GM19468 (cell line): ENCODE measurements at regions not wholly inside any gene's neighbourhood (a gene's known extent, or its start where the extent isn't known, plus 50 kb on each side); places are given as distances from the start of the nearest gene placed in this dataset.
"Not testable (repeated sequence)": the region's sequence is repeated elsewhere in the genome, so short reads cannot be mapped to it uniquely, and the experiment has no call there.

ENCODE experiments used
- ATAC-seq: cut with Tn5 transposase; IDR thresholded peaks from one replicate; pipeline ENCODE4 v1.9.1; 2021; ENCODE audit warnings: mild to moderate bottlenecking, moderate library complexity, moderate number of reproducible peaks; ENCODE audit not compliant: unreplicated experiment; ENCODE audit errors: extremely low read depth

- no peak for ATAC-seq
Measured at GRCh38 chr7:84941936-84942335, 244.9 kb downstream of the SEMA3D start.

DNA sequence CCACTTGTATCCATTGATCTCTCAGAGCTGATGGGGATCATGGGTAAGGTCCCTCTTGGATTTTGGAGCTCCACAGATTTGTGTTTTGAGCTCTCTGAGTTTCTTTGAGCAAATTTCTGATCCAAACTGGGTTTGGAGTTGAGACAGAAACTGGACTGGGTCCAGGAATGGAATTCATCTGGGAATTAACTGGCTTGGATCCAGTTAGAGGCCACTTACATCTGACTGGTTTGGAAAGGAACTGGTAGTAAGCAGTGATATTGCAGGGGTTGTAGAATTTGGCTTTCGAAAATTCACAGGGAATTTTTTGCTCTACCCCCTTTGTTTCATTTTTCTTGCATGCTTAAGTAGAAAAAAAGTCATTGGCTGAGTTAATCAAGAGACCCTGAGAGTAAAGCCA lies 245.6 kb downstream of the SEMA3D start:
- ATAC-seq, result no peak

- ATAC-seq, result no peak
Measured at GRCh38 chr7:84939888-84940287, 247.0 kb downstream of the SEMA3D start.

DNA sequence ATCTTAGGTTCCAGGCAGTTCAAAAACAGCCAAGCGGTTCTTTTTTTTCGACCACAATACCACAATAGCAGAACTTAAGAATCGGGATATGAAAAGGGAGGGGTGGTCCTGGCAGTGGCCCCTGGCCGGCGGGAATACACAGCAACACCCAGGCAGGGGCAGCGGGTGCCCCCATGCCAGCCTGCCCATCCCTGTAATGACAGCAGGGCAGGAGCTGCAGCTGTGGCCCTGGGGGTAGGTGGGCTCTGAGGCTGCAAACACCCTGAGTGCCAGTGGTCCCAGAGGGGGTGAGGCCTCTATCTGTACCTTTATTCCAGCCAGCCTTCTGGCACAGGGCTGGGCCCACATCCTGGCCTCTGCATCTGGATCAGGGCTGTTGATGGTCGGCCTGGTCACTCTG lies 247.4 kb downstream of the SEMA3D start:
- no peak for ATAC-seq

GRCh38 chr7:84924353-84924752 lies 262.5 kb downstream of the SEMA3D start:
- no peak for ATAC-seq

GRCh38 chr7:84923348-84923747 lies 263.5 kb downstream of the SEMA3D start:
- no peak for ATAC-seq

GRCh38 chr7:84921154-84921553 lies 265.7 kb downstream of the SEMA3D start:
- ATAC-seq, result no peak

GRCh38 chr7:84916973-84917372 lies 269.9 kb downstream of the SEMA3D start:
- not testable (repeated sequence) for ATAC-seq

- ATAC-seq, result no peak
Measured at GRCh38 chr7:84916161-84916560, 270.7 kb downstream of the SEMA3D start.

- no peak for ATAC-seq
Measured at GRCh38 chr7:84914598-84914997, 272.3 kb downstream of the SEMA3D start.

GRCh38 chr7:84913731-84914130 lies 273.1 kb downstream of the SEMA3D start:
- no peak for ATAC-seq

GRCh38 chr7:84912993-84913635 lies 273.7 kb downstream of the SEMA3D start:
- no peak for ATAC-seq

- no peak for ATAC-seq
Measured at GRCh38 chr7:84912537-84912936, 274.3 kb downstream of the SEMA3D start.

GRCh38 chr7:84912018-84912417 lies 274.8 kb downstream of the SEMA3D start:
- ATAC-seq, result no peak

DNA sequence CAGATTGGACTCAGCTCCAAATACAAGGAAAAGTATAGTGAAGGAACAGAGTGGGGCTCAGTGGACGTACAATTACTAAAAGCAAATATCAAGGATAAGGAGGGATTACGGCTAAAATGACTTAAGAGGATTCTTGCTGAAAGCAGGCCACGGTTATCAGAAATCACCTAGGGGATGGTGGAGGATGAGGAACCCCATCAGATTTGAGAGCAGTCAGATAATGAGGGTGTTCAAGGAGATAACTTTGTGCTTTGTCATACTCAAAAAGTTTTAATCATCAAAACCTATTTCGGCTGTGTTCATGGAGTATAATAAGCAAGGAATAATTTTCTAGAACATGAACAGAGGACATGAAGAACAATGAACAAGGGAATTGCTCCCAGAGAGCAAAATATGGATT lies 275.8 kb downstream of the SEMA3D start:
- ATAC-seq, result no peak

DNA sequence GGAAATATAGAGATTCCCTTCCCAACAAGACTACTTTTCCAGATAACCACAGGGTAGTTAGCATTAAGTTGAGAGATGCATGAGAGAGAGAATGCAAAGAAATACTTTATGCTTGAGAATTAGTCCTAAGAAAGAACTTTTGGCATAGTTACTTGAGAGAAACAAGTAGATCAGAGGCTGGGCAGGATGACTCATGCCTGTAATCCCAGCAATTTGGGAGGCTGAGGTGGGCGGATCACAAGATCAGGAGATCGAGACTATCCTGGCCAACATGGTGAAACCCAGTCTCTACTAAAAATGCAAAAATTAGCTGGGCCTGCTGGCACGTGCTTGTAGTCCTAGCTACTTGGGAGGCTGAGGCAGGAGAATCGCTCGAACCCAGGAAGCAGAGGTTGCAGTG lies 276.5 kb downstream of the SEMA3D start:
- not testable (repeated sequence) for ATAC-seq

DNA sequence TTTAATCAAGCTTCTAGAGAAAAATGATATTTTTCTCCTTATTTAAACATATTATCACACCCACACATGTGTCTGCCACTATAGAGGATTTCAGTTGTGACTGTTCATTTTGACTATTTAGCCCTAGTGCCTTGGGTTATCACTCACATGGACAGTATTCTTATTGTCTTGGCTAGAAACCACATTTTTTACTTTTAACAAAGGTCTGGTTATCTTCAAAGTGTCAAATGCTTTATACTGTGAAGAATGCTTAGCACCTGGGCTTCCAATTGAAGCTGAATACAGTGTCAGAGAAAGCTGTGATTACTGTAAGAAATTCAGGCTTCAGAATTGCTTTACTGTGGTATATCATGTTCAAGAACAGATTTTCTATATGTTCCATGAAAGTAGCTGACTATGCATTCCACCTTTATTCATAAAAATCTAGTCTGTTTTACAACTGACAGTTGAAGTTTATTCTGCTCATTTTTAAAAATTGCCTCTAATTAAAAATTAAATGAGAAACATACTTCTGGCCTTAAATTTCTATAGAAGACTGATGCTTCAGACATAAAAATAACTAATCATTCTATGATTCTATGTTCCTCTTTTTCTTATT lies 278.6 kb downstream of the SEMA3D start:
- ATAC-seq, result no peak

GRCh38 chr7:84906889-84907288 lies 280.0 kb downstream of the SEMA3D start:
- no peak for ATAC-seq

- no peak for ATAC-seq
Measured at GRCh38 chr7:84904561-84904960, 282.3 kb downstream of the SEMA3D start.

GRCh38 chr7:84901366-84901765 lies 285.5 kb downstream of the SEMA3D start:
- ATAC-seq, result no peak

- ATAC-seq, result no peak
Measured at GRCh38 chr7:84900215-84900614, 286.6 kb downstream of the SEMA3D start.

DNA sequence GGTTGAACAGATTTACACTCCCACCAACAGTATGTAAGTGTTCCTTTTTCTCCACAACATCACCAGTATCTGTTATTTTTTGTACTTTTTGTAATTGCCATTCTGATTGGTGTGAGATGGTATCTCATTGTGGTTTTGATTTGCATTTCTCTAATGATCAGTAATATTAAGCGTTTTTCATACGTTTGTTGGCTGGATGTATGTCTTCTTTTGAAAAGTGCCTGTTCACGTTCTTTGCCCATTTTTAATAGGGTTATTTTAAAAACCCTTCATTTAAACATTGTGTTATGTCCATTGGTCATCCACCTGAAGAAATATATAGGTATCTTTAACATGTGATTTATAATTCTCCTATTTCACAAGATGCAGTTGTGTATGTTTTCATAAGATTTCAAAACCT lies 291.3 kb downstream of the SEMA3D start:
- ATAC-seq, result no peak
